ENCODE measurements at regions not wholly inside any gene's neighbourhood (a gene's known extent, or its start where the extent isn't known, plus 50 kb on each side); places are given as distances from the start of the nearest gene placed in this dataset.

- no peaks in the 10 kb centered on the region for H3K36me3 ChIP-seq (ENCODE audit: control insufficient read depth, insufficient read depth, low read length)
- peaks cover 6% of the 10 kb centered on the region for H3K4me1 ChIP-seq (ENCODE audit: control insufficient read depth, insufficient read depth, low read length)
- H3K27me3 ChIP-seq (ENCODE audit: control insufficient read depth, insufficient read depth, low read length) = no peaks in the 10 kb centered on the region
- no peak overlapping the region for H3K4me3 ChIP-seq (ENCODE audit: low read depth, low read length)
- H3K9ac ChIP-seq (ENCODE audit: low read length) = no peak overlapping the region
- H3K27ac ChIP-seq (ENCODE audit: low read depth, low read length) = no peak overlapping the region
- H3K9me3 ChIP-seq (ENCODE audit: control insufficient read depth, insufficient read depth, low read depth, low read length) = peaks cover 14% of the 10 kb centered on the region
Measured at GRCh38 chr17:77872199-77872598, 86.3 kb upstream of the TNRC6C start.

GRCh38 chr17:77872714-77873499 is 85.6 kb upstream of the TNRC6C start:
- Histone ChIP-seq H3K27me3 (ENCODE audit: control insufficient read depth, insufficient read depth, low read length) (no peaks in the 10 kb centered on the region), H3K27ac (ENCODE audit: low read depth, low read length) (no peak overlapping the region), H3K4me1 (ENCODE audit: control insufficient read depth, insufficient read depth, low read length) (no peaks in the 10 kb centered on the region), H3K4me3 (ENCODE audit: low read depth, low read length) (no peak overlapping the region), H3K9me3 (ENCODE audit: control insufficient read depth, insufficient read depth, low read depth, low read length) (peaks cover 14% of the 10 kb centered on the region), H3K36me3 (ENCODE audit: control insufficient read depth, insufficient read depth, low read length) (no peaks in the 10 kb centered on the region), H3K9ac (ENCODE audit: low read length) (no peak overlapping the region)

- Histone ChIP-seq H3K4me3 (ENCODE audit: low read depth, low read length) (no peak overlapping the region), H3K9me3 (ENCODE audit: control insufficient read depth, insufficient read depth, low read depth, low read length) (peaks cover 14% of the 10 kb centered on the region), H3K27me3 (ENCODE audit: control insufficient read depth, insufficient read depth, low read length) (no peaks in the 10 kb centered on the region), H3K4me1 (ENCODE audit: control insufficient read depth, insufficient read depth, low read length) (no peaks in the 10 kb centered on the region), H3K27ac (ENCODE audit: low read depth, low read length) (no peak overlapping the region), H3K9ac (ENCODE audit: low read length) (no peak overlapping the region), H3K36me3 (ENCODE audit: control insufficient read depth, insufficient read depth, low read length) (no peaks in the 10 kb centered on the region)
Measured at GRCh38 chr17:77873500-77874302, 84.8 kb upstream of the TNRC6C start.

- Histone ChIP-seq H3K9ac (ENCODE audit: low read length) (no peak overlapping the region), H3K4me3 (ENCODE audit: low read depth, low read length) (no peak overlapping the region), H3K36me3 (ENCODE audit: control insufficient read depth, insufficient read depth, low read length) (no peaks in the 10 kb centered on the region), H3K27ac (ENCODE audit: low read depth, low read length) (no peak overlapping the region), H3K4me1 (ENCODE audit: control insufficient read depth, insufficient read depth, low read length) (no peaks in the 10 kb centered on the region), H3K27me3 (ENCODE audit: control insufficient read depth, insufficient read depth, low read length) (no peaks in the 10 kb centered on the region), H3K9me3 (ENCODE audit: control insufficient read depth, insufficient read depth, low read depth, low read length) (peaks cover 14% of the 10 kb centered on the region)
Measured at GRCh38 chr17:77874303-77875050, 84.0 kb upstream of the TNRC6C start.

- no peaks in the 10 kb centered on the region for H3K27me3 ChIP-seq (ENCODE audit: control insufficient read depth, insufficient read depth, low read length)
- H3K4me1 ChIP-seq (ENCODE audit: control insufficient read depth, insufficient read depth, low read length) = no peaks in the 10 kb centered on the region
- no peak overlapping the region for H3K27ac ChIP-seq (ENCODE audit: low read depth, low read length)
- peaks cover 14% of the 10 kb centered on the region for H3K9me3 ChIP-seq (ENCODE audit: control insufficient read depth, insufficient read depth, low read depth, low read length)
- H3K4me3 ChIP-seq (ENCODE audit: low read depth, low read length) = no peak overlapping the region
- H3K9ac ChIP-seq (ENCODE audit: low read length) = no peak overlapping the region
- no peaks in the 10 kb centered on the region for H3K36me3 ChIP-seq (ENCODE audit: control insufficient read depth, insufficient read depth, low read length)
Measured at GRCh38 chr17:77875051-77875780, 83.3 kb upstream of the TNRC6C start.

GRCh38 chr17:77875881-77876509 is 82.5 kb upstream of the TNRC6C start:
- Histone ChIP-seq H3K9ac (ENCODE audit: low read length) (no peak overlapping the region), H3K4me3 (ENCODE audit: low read depth, low read length) (no peak overlapping the region), H3K4me1 (ENCODE audit: control insufficient read depth, insufficient read depth, low read length) (no peaks in the 10 kb centered on the region)

GRCh38 chr17:77877036-77877435 is 81.5 kb upstream of the TNRC6C start:
- no peaks in the 10 kb centered on the region for H3K36me3 ChIP-seq (ENCODE audit: control insufficient read depth, insufficient read depth, low read length)
- H3K27ac ChIP-seq (ENCODE audit: low read depth, low read length) = no peak overlapping the region
- H3K9me3 ChIP-seq (ENCODE audit: control insufficient read depth, insufficient read depth, low read depth, low read length) = peaks cover 14% of the 10 kb centered on the region
- no peak overlapping the region for H3K9ac ChIP-seq (ENCODE audit: low read length)
- no peak overlapping the region for H3K4me3 ChIP-seq (ENCODE audit: low read depth, low read length)
- peaks cover 4% of the 10 kb centered on the region; the same call in 1 of the 2 replicates for H3K4me1 ChIP-seq (ENCODE audit: control insufficient read depth, insufficient read depth, low read length)
- no peaks in the 10 kb centered on the region for H3K27me3 ChIP-seq (ENCODE audit: control insufficient read depth, insufficient read depth, low read length)

More at GRCh38 chr17:77875881-77876509, 82.5 kb upstream of the TNRC6C start:
- no peak overlapping the region for H3K27ac ChIP-seq (ENCODE audit: low read depth, low read length)
- no peaks in the 10 kb centered on the region for H3K36me3 ChIP-seq (ENCODE audit: control insufficient read depth, insufficient read depth, low read length)
- H3K27me3 ChIP-seq (ENCODE audit: control insufficient read depth, insufficient read depth, low read length) = no peaks in the 10 kb centered on the region
- peaks cover 14% of the 10 kb centered on the region for H3K9me3 ChIP-seq (ENCODE audit: control insufficient read depth, insufficient read depth, low read depth, low read length)

GRCh38 chr17:77877646-77878355 is 80.7 kb upstream of the TNRC6C start:
- H3K27ac ChIP-seq (ENCODE audit: low read depth, low read length) = no peak overlapping the region
- H3K36me3 ChIP-seq (ENCODE audit: control insufficient read depth, insufficient read depth, low read length) = no peaks in the 10 kb centered on the region
- no peak overlapping the region for H3K9ac ChIP-seq (ENCODE audit: low read length)
- H3K4me3 ChIP-seq (ENCODE audit: low read depth, low read length) = no peak overlapping the region
- peaks cover 14% of the 10 kb centered on the region for H3K9me3 ChIP-seq (ENCODE audit: control insufficient read depth, insufficient read depth, low read depth, low read length)
- peaks cover 12% of the 10 kb centered on the region; the same call in 1 of the 2 replicates for H3K4me1 ChIP-seq (ENCODE audit: control insufficient read depth, insufficient read depth, low read length)
- no peaks in the 10 kb centered on the region for H3K27me3 ChIP-seq (ENCODE audit: control insufficient read depth, insufficient read depth, low read length)

- Histone ChIP-seq H3K9me3 (ENCODE audit: control insufficient read depth, insufficient read depth, low read depth, low read length) (peaks cover 14% of the 10 kb centered on the region), H3K4me1 (ENCODE audit: control insufficient read depth, insufficient read depth, low read length) (peaks cover 13% of the 10 kb centered on the region; the same call in 1 of the 2 replicates), H3K36me3 (ENCODE audit: control insufficient read depth, insufficient read depth, low read length) (no peaks in the 10 kb centered on the region), H3K9ac (ENCODE audit: low read length) (no peak overlapping the region), H3K4me3 (ENCODE audit: low read depth, low read length) (no peak overlapping the region), H3K27ac (ENCODE audit: low read depth, low read length) (no peak overlapping the region), H3K27me3 (ENCODE audit: control insufficient read depth, insufficient read depth, low read length) (no peaks in the 10 kb centered on the region)
Measured at GRCh38 chr17:77879226-77879895, 79.1 kb upstream of the TNRC6C start.
